ENCODE measurements at regions not wholly inside any gene's neighbourhood (a gene's known extent, or its start where the extent isn't known, plus 50 kb on each side); places are given as distances from the start of the nearest gene placed in this dataset.

DNA sequence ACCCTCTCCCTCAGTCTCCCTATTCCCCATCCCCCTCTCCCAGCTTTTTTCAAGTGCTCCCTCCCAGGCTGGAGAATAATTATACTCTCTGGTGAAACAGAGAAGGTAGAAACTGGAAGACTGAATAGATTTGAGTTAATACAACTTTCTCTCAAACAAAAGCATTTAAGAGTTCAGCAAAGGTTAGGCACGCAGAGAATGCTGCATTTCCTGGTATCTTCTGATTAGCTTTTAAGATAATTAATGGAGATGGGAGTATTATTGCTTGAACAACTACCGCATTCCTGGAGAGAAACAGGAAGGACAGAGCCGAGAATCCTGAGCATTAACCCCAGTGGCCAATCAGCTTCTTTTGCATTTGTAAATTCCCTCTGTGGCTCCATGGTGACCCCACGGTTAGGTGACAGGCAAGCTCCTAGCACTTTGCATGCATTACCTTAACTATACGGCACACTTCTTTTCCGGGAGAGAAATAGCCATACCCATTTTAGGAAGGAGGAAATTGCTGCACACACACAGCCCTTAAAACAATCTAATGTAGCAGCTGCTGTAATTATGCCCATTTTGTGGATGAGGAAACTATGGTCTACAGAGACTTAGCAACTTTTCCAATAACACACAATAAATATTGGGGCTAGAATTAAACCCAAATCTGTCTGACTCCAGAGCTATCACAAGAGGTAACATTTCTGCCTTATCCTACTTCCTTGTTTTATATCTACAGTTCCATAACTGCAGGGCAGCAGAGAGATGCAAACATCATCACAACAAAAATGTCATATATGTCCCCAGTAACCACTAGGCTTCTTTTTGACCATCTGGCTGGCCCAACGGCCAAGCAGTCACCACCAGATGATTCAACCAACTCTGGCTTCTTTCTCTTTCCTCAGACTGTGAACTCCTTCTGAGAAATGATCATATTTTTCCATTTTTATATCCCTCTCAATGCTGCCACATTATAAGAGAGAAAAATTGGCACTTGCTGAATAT, 169.9 kb downstream of the CD24 start:
- H3K36me3 ChIP-seq (ENCODE audit: insufficient read depth, low read length) = no peaks in the 10 kb centered on the region
- H3K4me3 ChIP-seq = 0 out of 2 replicates have a peak overlapping the region, but pooled peaks have one; percentile 12
- DNase-seq (ENCODE audit: low read depth, low spot score) = peak; percentile 5
- no peak overlapping the region for H3K27ac ChIP-seq
- no peak overlapping the region for H3K9ac ChIP-seq (ENCODE audit: insufficient read length)
- TF ChIP-seq FOXP2 (optimal IDR thresholded peaks at IDR 0.05; ENCODE audit: control extremely low read depth, extremely low read length, insufficient read depth) = no peak
- no peak for TF ChIP-seq POLR2AphosphoS5 (IDR thresholded peaks at IDR 0.05; ENCODE audit: borderline replicate concordance, low read depth, low read length)
- TF ChIP-seq EZH2 (IDR thresholded peaks at IDR 0.05) = no peak
- no peaks in the 10 kb centered on the region for H3K9me3 ChIP-seq (ENCODE audit: low read depth, low read length)

DNA sequence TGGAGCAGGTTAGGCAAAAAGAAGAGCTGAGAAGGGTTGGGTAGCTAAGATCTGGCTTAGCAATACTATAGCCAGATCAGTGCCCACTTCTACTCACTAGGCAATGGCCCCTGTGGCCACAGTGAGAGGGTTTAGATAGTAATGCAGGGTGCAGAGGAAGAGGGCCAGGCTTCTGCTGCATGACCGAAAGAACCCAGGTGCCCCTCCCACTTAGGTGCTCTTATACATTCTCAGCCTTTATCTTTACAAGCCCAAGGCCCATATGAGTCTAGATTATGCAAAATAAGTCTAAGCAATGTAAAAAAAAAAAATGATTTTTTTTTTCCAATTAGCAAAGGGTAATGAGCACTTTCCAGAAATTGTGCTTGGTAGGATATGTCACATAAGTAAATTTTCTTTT, 171.3 kb downstream of the CD24 start:
- TF ChIP-seq EZH2 (IDR thresholded peaks at IDR 0.05) (no peak), POLR2AphosphoS5 (IDR thresholded peaks at IDR 0.05; ENCODE audit: borderline replicate concordance, low read depth, low read length) (no peak)
- Histone ChIP-seq H3K9ac (ENCODE audit: insufficient read length) (no peak overlapping the region), H3K9me3 (ENCODE audit: low read depth, low read length) (no peaks in the 10 kb centered on the region), H3K27ac (no peak overlapping the region), H3K36me3 (ENCODE audit: insufficient read depth, low read length) (no peaks in the 10 kb centered on the region), H3K4me3 (no peak overlapping the region)
- DNase-seq (ENCODE audit: low read depth, low spot score) = no peak

DNA sequence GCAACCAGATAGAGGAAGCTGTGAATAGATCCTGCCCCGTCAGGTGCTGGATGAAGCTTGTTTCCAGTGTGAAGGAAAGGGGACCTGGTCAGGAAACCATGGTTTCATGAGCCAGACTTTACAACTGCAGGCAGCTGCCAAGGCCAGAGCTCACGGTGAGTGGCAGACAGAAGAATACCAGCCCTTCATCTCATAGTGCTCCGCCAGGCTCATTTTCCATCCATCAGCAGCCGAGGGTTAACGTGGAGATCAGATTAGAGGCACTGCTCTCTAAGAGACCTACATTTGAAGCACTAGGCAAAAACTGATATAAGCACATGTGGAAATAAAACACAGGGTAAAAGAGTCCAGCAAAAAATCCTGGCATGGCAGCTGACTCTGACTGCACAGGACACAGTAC, 172.4 kb downstream of the CD24 start:
- Histone ChIP-seq H3K9ac (ENCODE audit: insufficient read length) (no peak overlapping the region), H3K27ac (no peak overlapping the region)
- no peak for DNase-seq (ENCODE audit: low read depth, low spot score)

DNA sequence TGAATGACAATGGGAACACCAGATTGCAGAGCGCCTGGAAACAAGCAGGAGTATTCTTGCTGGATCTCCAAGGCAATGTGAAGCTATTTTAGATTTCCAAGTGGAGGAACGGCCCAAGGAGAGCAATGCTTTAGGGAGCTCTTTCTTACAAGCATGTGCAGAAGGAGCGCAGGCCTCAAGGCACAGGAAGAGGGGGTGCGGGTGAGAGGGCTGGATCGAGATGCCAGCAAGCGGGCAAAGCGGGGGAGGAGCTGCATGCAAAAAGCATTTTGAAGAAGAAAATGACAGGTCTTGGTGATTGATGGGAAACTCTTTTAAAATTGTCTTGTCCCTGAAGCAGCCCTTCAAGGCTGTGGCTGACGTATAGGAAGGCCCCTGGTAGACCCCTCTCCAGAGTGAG, 171.9 kb downstream of the QRSL1 start:
- no peak for DNase-seq (ENCODE audit: low read depth, low spot score)
- Histone ChIP-seq H3K36me3 (ENCODE audit: insufficient read depth, low read length) (no peaks in the 10 kb centered on the region), H3K4me3 (no peak overlapping the region), H3K9me3 (ENCODE audit: low read depth, low read length) (no peaks in the 10 kb centered on the region), H3K9ac (ENCODE audit: insufficient read length) (no peak overlapping the region), H3K27ac (no peak overlapping the region)
- TF ChIP-seq POLR2AphosphoS5 (IDR thresholded peaks at IDR 0.05; ENCODE audit: borderline replicate concordance, low read depth, low read length) (no peak), EZH2 (IDR thresholded peaks at IDR 0.05) (no peak), FOXP2 (optimal IDR thresholded peaks at IDR 0.05; ENCODE audit: control extremely low read depth, extremely low read length, insufficient read depth) (no peak)

More for the DNA sequence above, 172.4 kb downstream of the CD24 start:
- no peaks in the 10 kb centered on the region for H3K36me3 ChIP-seq (ENCODE audit: insufficient read depth, low read length)
- H3K9me3 ChIP-seq (ENCODE audit: low read depth, low read length) = no peaks in the 10 kb centered on the region
- no peak overlapping the region for H3K4me3 ChIP-seq
- TF ChIP-seq EZH2 (IDR thresholded peaks at IDR 0.05) = no peak
- TF ChIP-seq FOXP2 (optimal IDR thresholded peaks at IDR 0.05; ENCODE audit: control extremely low read depth, extremely low read length, insufficient read depth) = no peak
- no peak for TF ChIP-seq POLR2AphosphoS5 (IDR thresholded peaks at IDR 0.05; ENCODE audit: borderline replicate concordance, low read depth, low read length)

DNA sequence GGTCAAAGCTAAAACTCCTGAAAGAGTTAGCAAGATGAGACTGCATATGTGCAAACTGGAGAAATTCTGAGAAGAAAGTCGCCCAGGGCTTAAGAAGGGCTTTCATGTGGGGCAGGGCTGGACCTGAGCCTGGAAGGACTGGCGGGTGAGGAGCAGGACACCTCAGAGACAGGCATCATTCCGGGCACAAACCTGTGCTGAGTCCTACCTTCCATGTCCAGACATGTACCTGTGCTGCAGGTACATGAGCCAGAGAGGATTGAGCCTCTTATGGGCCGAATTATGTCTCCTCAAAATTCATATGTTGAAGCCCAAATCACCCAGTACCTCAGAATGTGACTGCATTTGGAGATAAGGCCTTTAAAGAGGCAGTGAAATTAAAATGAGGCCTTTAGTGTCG, 171.0 kb downstream of the QRSL1 start:
- TF ChIP-seq POLR2AphosphoS5 (IDR thresholded peaks at IDR 0.05; ENCODE audit: borderline replicate concordance, low read depth, low read length) (no peak), FOXP2 (optimal IDR thresholded peaks at IDR 0.05; ENCODE audit: control extremely low read depth, extremely low read length, insufficient read depth) (no peak), EZH2 (IDR thresholded peaks at IDR 0.05) (no peak)
- no peaks in the 10 kb centered on the region for H3K36me3 ChIP-seq (ENCODE audit: insufficient read depth, low read length)
- H3K9me3 ChIP-seq (ENCODE audit: low read depth, low read length) = no peaks in the 10 kb centered on the region
- DNase-seq (ENCODE audit: low read depth, low spot score) = no peak
- no peak overlapping the region for H3K9ac ChIP-seq (ENCODE audit: insufficient read length)
- no peak overlapping the region for H3K4me3 ChIP-seq
- H3K27ac ChIP-seq = no peak overlapping the region

DNA sequence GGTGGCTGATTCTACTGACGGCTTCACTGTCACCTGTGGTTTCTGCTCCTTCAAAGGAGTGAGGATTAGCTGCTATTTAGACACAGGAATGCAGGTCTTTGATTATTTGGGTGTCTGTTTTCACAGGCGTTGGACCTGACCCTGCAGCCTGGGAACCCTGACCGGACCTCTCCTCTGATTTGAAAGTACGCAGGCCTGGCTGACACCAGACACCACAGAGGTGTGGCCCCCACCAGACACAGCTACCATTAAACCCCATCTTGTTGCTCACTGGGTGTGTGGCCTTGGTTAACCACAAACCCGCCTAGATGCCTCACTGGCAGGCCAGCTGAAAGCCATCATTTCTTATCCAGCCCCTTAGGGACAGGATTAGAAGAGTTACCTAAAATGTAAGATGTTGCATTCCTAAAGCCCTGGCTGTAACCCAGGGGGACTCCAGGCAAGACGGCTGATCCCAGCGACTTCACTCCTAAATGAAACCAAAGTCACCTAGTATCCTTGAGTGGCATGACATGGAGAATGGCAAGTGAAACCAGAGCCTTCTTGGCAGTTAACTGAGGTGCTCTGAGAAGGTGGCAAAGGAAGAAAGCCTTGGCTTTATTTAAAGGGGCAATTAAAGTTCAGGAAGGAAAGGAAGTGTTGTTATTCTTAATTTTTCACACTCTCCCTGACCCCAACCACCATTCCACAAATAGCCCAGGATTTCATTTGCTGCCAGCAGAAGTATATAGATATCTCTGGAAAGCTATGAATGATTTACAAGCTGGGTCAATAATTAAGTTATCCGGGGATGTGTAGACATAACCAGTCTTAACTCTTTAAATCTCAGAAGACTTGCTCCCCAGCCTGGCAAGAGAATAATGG, 169.9 kb downstream of the QRSL1 start:
- H3K27ac ChIP-seq = no peak overlapping the region
- H3K4me3 ChIP-seq = no peak overlapping the region
- H3K9ac ChIP-seq (ENCODE audit: insufficient read length) = no peak overlapping the region

DNA sequence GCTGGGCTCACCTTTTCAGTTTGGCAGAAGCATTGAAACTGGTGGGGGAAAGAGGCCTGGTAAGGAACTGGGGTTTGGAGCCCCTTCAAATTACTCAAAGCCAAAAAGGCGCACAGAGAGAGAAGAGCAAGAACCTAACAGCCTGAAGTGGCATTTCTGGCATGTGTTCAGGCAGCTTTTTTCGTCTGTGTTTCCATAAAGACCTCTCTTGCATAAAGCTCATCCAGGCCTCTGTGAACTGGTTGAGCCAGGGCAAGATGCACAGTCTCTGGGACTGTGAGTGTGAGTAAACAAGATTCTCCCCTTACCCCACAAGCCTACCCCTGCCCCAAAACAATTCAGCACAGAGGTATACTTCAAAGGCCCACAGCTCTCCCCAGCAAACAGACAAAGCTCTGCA, 167.8 kb downstream of the QRSL1 start:
- no peak for DNase-seq (ENCODE audit: low read depth, low spot score)
- no peak for TF ChIP-seq EZH2 (IDR thresholded peaks at IDR 0.05)
- TF ChIP-seq POLR2AphosphoS5 (IDR thresholded peaks at IDR 0.05; ENCODE audit: borderline replicate concordance, low read depth, low read length) = no peak
- no peak for TF ChIP-seq FOXP2 (optimal IDR thresholded peaks at IDR 0.05; ENCODE audit: control extremely low read depth, extremely low read length, insufficient read depth)
- Histone ChIP-seq H3K4me3 (no peak overlapping the region), H3K36me3 (ENCODE audit: insufficient read depth, low read length) (no peaks in the 10 kb centered on the region), H3K9ac (ENCODE audit: insufficient read length) (no peak overlapping the region), H3K9me3 (ENCODE audit: low read depth, low read length) (no peaks in the 10 kb centered on the region), H3K27ac (no peak overlapping the region)

More for the DNA sequence above, 169.9 kb downstream of the QRSL1 start:
- no peaks in the 10 kb centered on the region for H3K36me3 ChIP-seq (ENCODE audit: insufficient read depth, low read length)
- no peak for DNase-seq (ENCODE audit: low read depth, low spot score)
- H3K9me3 ChIP-seq (ENCODE audit: low read depth, low read length) = no peaks in the 10 kb centered on the region
- TF ChIP-seq FOXP2 (optimal IDR thresholded peaks at IDR 0.05; ENCODE audit: control extremely low read depth, extremely low read length, insufficient read depth) (no peak), EZH2 (IDR thresholded peaks at IDR 0.05) (no peak), POLR2AphosphoS5 (IDR thresholded peaks at IDR 0.05; ENCODE audit: borderline replicate concordance, low read depth, low read length) (no peak)

DNA sequence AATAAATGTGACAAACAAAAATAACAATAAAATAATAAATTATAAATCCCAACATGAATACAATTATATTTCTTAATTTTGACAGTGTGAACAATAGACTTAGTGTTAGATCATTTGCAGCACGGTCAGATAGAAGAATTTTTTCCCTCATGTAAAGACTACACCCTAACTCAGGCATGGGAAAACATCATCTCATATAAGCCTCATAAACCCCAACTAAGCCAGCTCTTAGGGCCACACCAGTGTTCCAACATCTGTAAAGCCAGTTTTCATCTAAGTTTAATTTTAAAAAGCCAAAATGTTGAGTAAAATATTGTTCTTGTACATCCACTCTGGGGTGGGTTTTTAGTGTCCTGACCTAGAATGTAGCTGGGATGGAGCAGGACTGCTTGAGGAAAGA, 167.4 kb downstream of the QRSL1 start:
- H3K9me3 ChIP-seq (ENCODE audit: low read depth, low read length) = no peaks in the 10 kb centered on the region
- no peak overlapping the region for H3K9ac ChIP-seq (ENCODE audit: insufficient read length)
- TF ChIP-seq POLR2AphosphoS5 (IDR thresholded peaks at IDR 0.05; ENCODE audit: borderline replicate concordance, low read depth, low read length) (no peak), EZH2 (IDR thresholded peaks at IDR 0.05) (no peak), FOXP2 (optimal IDR thresholded peaks at IDR 0.05; ENCODE audit: control extremely low read depth, extremely low read length, insufficient read depth) (no peak)
- H3K4me3 ChIP-seq = no peak overlapping the region
- H3K36me3 ChIP-seq (ENCODE audit: insufficient read depth, low read length) = no peaks in the 10 kb centered on the region
- H3K27ac ChIP-seq = no peak overlapping the region
- no peak for DNase-seq (ENCODE audit: low read depth, low spot score)
